Globus pallidus (tissue), 1 donor: ENCODE measurements at regions not wholly inside any gene's neighbourhood (a gene's known extent, or its start where the extent isn't known, plus 50 kb on each side); places are given as distances from the start of the nearest gene placed in this dataset.

Source experiments
- DNase-seq: peaks from one replicate; pipeline ENCODE4 v3.0.0-alpha.2; 2015; ENCODE audit warnings: low spot score

DNA sequence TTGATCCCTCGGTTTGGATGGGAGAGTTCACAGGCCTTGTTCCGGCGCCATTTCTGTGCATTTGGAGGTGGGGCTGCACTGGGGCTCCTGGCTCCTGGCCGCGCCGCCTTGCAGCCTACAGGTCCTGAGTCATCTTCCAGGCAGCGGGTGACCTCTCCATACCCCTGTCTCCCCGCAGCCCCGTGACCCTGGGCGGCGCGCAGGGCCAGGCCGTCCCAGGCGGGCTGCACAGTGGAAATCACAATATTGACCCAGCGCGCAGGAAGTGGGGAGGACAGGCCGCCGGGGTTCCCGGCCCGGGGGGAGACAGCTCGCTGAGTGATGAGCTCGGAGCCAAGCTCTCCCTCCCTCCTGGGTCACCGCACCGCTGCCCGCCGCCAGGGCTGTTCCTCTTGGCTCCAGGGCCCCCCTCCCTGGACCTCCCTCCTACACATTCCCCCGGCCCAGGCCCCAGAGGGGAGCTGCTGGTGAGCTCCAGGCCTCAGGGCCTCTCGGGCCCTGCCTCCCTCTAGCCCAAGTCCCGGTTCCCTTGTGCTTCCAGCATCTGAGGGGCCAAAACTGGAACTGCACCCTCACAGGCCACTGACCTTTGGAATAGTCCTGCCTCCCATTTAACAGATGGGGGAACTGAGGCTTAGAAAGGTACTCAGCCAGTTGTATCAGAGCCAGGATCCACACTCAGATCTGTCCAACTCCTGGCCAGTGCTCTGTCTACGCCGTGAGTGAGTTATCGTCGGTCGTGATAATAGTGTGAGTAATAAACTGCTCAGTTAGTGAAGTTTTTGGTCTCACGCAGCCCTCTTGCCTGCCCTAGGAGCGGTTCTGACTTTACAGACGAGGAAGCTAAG, 142.9 kb upstream of the WNT4 start:
- no peak for DNase-seq

DNA sequence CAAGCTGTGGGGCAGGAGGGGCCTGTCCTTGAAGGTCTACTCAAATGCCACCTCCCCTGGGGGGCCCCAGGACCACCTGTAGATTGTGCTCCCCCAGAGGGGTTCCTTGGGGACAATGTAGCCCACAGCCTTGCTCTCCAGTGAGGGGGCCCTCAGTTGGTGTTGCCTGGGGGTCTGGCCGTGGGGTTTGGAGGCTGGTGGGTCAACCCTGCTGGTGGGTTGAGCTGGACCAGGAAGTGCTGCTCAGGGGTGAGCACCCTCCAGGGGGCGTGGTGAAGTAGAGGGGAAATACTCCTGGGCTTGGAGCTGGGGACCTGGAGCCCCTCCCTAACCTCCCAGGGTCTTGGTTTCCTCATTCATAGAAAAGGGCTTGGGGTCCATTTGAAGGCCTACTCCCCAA, 143.6 kb upstream of the WNT4 start:
- DNase-seq: no peak

DNA sequence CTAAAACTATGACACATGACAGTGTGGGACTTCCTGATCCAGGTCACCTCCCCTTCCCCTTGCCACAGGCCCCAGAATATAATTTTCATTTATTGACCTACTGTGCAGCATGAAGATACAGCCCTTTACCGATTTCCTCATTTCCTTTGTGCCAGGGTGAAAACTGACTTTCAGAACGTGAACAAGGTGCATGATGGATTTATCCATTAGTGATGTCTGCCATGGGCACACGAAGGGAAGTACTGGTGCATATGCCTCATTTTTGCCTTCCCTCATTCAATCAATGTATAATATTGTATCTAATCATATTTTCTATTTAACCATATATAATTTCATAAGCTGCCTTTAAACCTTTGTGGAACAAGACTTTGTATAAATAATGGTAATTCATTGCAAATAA, 144.4 kb upstream of the WNT4 start:
- no peak for DNase-seq

GRCh38 chr1:22287946-22288520, 145.1 kb upstream of the WNT4 start:
- DNase-seq: no peak

GRCh38 chr1:22288593-22289241, 145.8 kb upstream of the WNT4 start:
- no peak for DNase-seq

- DNase-seq: no peak
These were observed 146.6 kb upstream of the WNT4 start for GRCh38 chr1:22289307-22289995.

DNA sequence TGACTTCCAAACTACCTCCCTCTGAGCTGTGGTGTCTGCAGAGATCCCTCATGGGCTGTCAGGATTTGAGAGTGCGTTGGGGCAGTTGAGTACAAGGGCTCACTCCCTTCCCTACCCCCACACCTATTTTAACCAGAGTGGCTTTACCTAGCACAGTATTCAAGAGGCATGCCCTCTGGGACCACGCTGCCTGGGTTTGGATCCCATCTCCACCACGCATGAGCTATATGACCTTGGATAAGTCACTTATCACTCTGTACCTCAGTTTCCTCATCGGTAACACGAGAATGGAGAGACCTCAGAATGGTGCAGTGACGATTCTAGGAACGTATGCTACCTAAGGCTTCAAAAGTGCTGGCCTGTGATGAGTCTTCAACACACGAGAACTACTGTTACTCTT, 147.3 kb upstream of the WNT4 start:
- no peak for DNase-seq

GRCh38 chr1:22290611-22291010, 147.7 kb upstream of the WNT4 start:
- no peak for DNase-seq

DNA sequence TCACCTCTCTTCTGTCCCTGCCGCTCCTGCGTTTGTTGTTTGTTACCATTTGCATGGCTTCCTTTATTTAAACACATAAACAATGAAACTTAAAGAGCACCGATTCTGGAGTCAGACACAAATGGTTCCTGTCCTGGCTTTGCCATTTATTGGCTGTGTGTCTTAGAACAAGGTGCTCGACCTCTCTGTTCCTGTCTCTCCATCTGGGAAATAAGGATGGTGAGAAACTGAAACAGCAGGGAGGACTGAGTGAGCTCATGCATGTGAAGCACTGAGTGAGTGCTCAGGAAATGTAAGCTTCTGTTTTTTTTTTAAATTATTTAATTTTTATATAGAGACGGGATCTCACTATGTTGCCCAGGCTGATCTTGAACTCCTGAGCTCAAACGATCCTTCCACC, 148.2 kb upstream of the WNT4 start:
- DNase-seq: no peak

GRCh38 chr1:22291494-22291893, 148.6 kb upstream of the WNT4 start:
- no peak for DNase-seq

GRCh38 chr1:22292011-22292788, 149.3 kb upstream of the WNT4 start:
- DNase-seq: no peak

- DNase-seq: no peak
These were observed 152.5 kb upstream of the WNT4 start for GRCh38 chr1:22295396-22295795.

- no peak for DNase-seq
These were observed 153.0 kb upstream of the WNT4 start for GRCh38 chr1:22295856-22296255.

GRCh38 chr1:22296701-22297591, 154.0 kb upstream of the WNT4 start:
- DNase-seq: no peak

- DNase-seq: no peak
These were observed 153.7 kb upstream of the ZBTB40 start for GRCh38 chr1:22297999-22298398.

GRCh38 chr1:22303816-22304215, 147.8 kb upstream of the ZBTB40 start:
- DNase-seq: no peak

- no peak for DNase-seq
These were observed 142.1 kb upstream of the ZBTB40 start for GRCh38 chr1:22309572-22309971.

DNA sequence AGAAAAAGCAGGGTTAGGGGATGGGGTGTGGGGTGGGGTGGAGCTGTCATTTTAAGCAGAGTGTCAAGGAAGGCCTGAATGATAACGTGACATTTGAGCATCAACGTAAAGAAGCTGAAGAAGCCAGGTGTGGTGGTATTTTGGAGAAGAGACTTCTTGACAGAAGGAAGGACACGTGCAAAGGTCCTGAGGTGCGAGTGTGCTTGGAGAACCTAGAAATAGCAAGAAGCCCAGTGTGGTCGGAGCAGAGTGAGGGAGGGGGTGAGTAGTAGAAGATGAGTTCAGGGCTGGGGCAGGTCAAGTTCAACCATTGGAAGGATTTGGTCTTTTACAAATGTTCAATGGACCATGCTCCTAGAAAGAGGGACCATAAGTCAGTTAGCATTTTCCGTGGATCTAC, 140.2 kb upstream of the ZBTB40 start:
- DNase-seq: no peak

- no peak for DNase-seq
These were observed 138.3 kb upstream of the ZBTB40 start for GRCh38 chr1:22313321-22313720.

- DNase-seq: no peak
These were observed 136.9 kb upstream of the ZBTB40 start for GRCh38 chr1:22314706-22315105.
